ENCODE measurements at regions not wholly inside any gene's neighbourhood (a gene's known extent, or its start where the extent isn't known, plus 50 kb on each side); places are given as distances from the start of the nearest gene placed in this dataset.

DNA sequence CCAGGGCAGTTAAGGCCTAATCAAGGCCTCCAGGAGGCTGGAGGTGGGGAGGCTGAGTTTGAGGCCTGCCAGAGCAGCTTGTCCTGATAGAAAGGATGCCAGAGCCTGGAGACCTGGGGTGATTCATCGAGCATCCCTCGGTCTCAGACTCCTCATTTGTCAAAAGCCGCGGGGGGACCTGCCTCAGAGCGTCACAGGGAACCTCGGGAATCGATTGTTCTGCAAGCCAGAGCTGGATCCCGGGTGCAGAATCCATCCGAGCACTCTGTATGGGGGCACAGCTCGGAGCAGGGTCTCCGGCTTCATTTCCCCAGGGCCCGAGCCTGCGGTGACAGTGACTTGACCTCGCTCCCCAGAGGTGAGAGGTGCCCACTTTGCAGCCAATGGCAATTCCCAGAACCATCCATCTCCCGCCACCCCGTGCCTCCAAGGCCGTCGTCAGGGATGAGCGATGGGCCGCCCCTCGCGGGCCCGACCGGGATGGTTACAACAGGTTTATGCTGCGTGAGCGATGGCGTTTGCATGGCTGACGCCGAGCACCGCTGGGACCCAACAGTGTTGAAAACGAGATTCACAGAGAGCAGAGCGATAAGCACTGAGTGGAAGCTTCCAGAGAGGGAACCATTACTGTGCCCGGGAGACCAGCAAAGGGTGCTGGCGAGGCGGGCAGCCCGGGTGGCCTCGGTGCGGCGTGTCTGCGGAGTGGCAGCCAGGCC lies 117.1 kb upstream of the GSE1 start:
- Histone ChIP-seq H3K79me2 (ENCODE audit: insufficient read depth) (no peaks in the 10 kb centered on the region), H3K27ac (ENCODE audit: low read depth in 2 of 2, low read length in 1 of 2) (no peak overlapping the region), H3K4me2 (no peak overlapping the region), H3K27me3 (ENCODE audit: insufficient read depth) (no peaks in the 10 kb centered on the region), H3K4me1 (ENCODE audit: control insufficient read depth in 1 of 2, insufficient read depth in 2 of 2, low read depth in 1 of 2, low read length in 1 of 2) (peaks cover 0 to 11% of the 10 kb centered on the region in 2 experiments; a peak in 1 of 4 replicates), H4K20me1 (ENCODE audit: insufficient read depth) (0 out of 2 replicates have a peak, but pooled peaks cover 4% of the 10 kb centered on the region), H3F3A (replicated peaks; ENCODE audit: insufficient read depth) (no peaks in the 10 kb centered on the region), H3K9ac (no peak overlapping the region), H3K36me3 (replicated peaks in 1 of 2; ENCODE audit: control insufficient read depth in 1 of 2, insufficient read depth in 2 of 2, low read length in 1 of 2) (no peaks in the 10 kb centered on the region), H3K9me3 (no peaks in the 10 kb centered on the region), H2AFZ (ENCODE audit: low read depth) (no peak overlapping the region), H3K9me2 (no peaks in the 10 kb centered on the region), H3K4me3 (ENCODE audit: low read depth in 2 of 2, low read length in 1 of 2) (no peak overlapping the region)
- no peak for DNase-seq
- 94% methylated on average over 25 of the region's 40 CpGs for WGBS (ENCODE audit: low lambda C conversion rate)
- POLR2A ChIA-PET = interaction anchor here (0.9 kb wide), 1 partner anchor 67 kb away, joined by 3 read pairs; no protein-coding TSS in a partner anchor
- CTCF ChIA-PET = interaction anchor here (0.7 to 0.9 kb wide), 3 partner anchors 11 to 120 kb away, joined by 3 to 4 read pairs (median 3); no protein-coding TSS in a partner anchor
- no peak for TF ChIP-seq FOXM1 (IDR thresholded peaks at IDR 0.05; ENCODE audit: low read depth)
- TF ChIP-seq, protein P1, sequence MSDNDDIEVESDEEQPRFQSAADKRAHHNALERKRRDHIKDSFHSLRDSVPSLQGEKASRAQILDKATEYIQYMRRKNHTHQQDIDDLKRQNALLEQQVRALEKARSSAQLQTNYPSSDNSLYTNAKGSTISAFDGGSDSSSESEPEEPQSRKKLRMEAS (IDR thresholded peaks at IDR 0.05; ENCODE audit: low read depth) = no peak
- no peak for TF ChIP-seq JUND (IDR thresholded peaks at IDR 0.05)
- TF ChIP-seq, protein P2, sequence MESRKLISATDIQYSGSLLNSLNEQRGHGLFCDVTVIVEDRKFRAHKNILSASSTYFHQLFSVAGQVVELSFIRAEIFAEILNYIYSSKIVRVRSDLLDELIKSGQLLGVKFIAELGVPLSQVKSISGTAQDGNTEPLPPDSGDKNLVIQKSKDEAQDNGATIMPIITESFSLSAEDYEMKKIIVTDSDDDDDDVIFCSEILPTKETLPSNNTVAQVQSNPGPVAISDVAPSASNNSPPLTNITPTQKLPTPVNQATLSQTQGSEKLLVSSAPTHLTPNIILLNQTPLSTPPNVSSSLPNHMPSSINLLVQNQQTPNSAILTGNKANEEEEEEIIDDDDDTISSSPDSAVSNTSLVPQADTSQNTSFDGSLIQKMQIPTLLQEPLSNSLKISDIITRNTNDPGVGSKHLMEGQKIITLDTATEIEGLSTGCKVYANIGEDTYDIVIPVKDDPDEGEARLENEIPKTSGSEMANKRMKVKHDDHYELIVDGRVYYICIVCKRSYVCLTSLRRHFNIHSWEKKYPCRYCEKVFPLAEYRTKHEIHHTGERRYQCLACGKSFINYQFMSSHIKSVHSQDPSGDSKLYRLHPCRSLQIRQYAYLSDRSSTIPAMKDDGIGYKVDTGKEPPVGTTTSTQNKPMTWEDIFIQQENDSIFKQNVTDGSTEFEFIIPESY (IDR thresholded peaks at IDR 0.05; ENCODE audit: borderline replicate concordance, low read depth) = no peak
- TF ChIP-seq MXI1 (IDR thresholded peaks at IDR 0.05; ENCODE audit: low read depth, low read length) = no peak
- TF ChIP-seq NFIC (IDR thresholded peaks at IDR 0.05; ENCODE audit: borderline replicate concordance) = no peak
- no peak for TF ChIP-seq EZH2phosphoT487 (IDR thresholded peaks at IDR 0.05; ENCODE audit: borderline replicate concordance, low read depth)
- no peak for TF ChIP-seq RCOR1 (IDR thresholded peaks at IDR 0.05; ENCODE audit: low read length)
- TF ChIP-seq RFX5 (IDR thresholded peaks at IDR 0.05; ENCODE audit: low read length) = no peak
- TF ChIP-seq, protein P3, sequence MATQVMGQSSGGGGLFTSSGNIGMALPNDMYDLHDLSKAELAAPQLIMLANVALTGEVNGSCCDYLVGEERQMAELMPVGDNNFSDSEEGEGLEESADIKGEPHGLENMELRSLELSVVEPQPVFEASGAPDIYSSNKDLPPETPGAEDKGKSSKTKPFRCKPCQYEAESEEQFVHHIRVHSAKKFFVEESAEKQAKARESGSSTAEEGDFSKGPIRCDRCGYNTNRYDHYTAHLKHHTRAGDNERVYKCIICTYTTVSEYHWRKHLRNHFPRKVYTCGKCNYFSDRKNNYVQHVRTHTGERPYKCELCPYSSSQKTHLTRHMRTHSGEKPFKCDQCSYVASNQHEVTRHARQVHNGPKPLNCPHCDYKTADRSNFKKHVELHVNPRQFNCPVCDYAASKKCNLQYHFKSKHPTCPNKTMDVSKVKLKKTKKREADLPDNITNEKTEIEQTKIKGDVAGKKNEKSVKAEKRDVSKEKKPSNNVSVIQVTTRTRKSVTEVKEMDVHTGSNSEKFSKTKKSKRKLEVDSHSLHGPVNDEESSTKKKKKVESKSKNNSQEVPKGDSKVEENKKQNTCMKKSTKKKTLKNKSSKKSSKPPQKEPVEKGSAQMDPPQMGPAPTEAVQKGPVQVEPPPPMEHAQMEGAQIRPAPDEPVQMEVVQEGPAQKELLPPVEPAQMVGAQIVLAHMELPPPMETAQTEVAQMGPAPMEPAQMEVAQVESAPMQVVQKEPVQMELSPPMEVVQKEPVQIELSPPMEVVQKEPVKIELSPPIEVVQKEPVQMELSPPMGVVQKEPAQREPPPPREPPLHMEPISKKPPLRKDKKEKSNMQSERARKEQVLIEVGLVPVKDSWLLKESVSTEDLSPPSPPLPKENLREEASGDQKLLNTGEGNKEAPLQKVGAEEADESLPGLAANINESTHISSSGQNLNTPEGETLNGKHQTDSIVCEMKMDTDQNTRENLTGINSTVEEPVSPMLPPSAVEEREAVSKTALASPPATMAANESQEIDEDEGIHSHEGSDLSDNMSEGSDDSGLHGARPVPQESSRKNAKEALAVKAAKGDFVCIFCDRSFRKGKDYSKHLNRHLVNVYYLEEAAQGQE (IDR thresholded peaks at IDR 0.05; ENCODE audit: low read depth, low read length) = no peak
- no peak for TF ChIP-seq YY1 (IDR thresholded peaks at IDR 0.05; ENCODE audit: low read depth)
- no peak for TF ChIP-seq EP300 (IDR thresholded peaks at IDR 0.05; ENCODE audit: borderline replicate concordance in 1 of 2, low read depth in 1 of 2, low read length in 1 of 2)
- no peak for TF ChIP-seq SIN3A (IDR thresholded peaks at IDR 0.05; ENCODE audit: borderline replicate concordance, low read depth, low read length)
- TF ChIP-seq POLR2AphosphoS5 (IDR thresholded peaks at IDR 0.05; ENCODE audit: low read depth, low read length) = no peak
- no peak for TF ChIP-seq SMC3 (IDR thresholded peaks at IDR 0.05; ENCODE audit: low read depth, low read length)
- TF ChIP-seq, protein P4, sequence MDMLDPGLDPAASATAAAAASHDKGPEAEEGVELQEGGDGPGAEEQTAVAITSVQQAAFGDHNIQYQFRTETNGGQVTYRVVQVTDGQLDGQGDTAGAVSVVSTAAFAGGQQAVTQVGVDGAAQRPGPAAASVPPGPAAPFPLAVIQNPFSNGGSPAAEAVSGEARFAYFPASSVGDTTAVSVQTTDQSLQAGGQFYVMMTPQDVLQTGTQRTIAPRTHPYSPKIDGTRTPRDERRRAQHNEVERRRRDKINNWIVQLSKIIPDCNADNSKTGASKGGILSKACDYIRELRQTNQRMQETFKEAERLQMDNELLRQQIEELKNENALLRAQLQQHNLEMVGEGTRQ (IDR thresholded peaks at IDR 0.05; ENCODE audit: borderline replicate concordance, low read depth, low read length) = no peak
- no peak for TF ChIP-seq NRF1 (IDR thresholded peaks at IDR 0.05; ENCODE audit: low read depth, low read length)
- no peak for TF ChIP-seq TEAD4 (IDR thresholded peaks at IDR 0.05; ENCODE audit: borderline replicate concordance, insufficient read depth)
- TF ChIP-seq, protein P5, sequence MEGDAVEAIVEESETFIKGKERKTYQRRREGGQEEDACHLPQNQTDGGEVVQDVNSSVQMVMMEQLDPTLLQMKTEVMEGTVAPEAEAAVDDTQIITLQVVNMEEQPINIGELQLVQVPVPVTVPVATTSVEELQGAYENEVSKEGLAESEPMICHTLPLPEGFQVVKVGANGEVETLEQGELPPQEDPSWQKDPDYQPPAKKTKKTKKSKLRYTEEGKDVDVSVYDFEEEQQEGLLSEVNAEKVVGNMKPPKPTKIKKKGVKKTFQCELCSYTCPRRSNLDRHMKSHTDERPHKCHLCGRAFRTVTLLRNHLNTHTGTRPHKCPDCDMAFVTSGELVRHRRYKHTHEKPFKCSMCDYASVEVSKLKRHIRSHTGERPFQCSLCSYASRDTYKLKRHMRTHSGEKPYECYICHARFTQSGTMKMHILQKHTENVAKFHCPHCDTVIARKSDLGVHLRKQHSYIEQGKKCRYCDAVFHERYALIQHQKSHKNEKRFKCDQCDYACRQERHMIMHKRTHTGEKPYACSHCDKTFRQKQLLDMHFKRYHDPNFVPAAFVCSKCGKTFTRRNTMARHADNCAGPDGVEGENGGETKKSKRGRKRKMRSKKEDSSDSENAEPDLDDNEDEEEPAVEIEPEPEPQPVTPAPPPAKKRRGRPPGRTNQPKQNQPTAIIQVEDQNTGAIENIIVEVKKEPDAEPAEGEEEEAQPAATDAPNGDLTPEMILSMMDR (IDR thresholded peaks at IDR 0.05) = no peak
- TF ChIP-seq FOXJ3 (CRISPR knock-in tag; IDR thresholded peaks at IDR 0.05) = no peak
